HG03025 (cell line): ENCODE measurements at regions not wholly inside any gene's neighbourhood (a gene's known extent, or its start where the extent isn't known, plus 50 kb on each side); places are given as distances from the start of the nearest gene placed in this dataset.
"Not testable (repeated sequence)": the region's sequence is repeated elsewhere in the genome, so short reads cannot be mapped to it uniquely, and the experiment has no call there.

Source experiments
- ATAC-seq: cut with Tn5 transposase; IDR thresholded peaks from one replicate; pipeline ENCODE4 v1.9.1; 2021; ENCODE audit warnings: mild to moderate bottlenecking, moderate library complexity; ENCODE audit not compliant: unreplicated experiment, low FRiP score

- ATAC-seq = no peak
Observed at GRCh38 chr14:41130274-41130673, 476.4 kb upstream of the LRFN5 start.

- ATAC-seq = no peak
Observed at GRCh38 chr14:41120402-41120801, 486.3 kb upstream of the LRFN5 start.

- ATAC-seq = no peak
Observed at GRCh38 chr14:41096131-41096530, 510.5 kb upstream of the LRFN5 start.

GRCh38 chr14:41087056-41087455 lies 519.6 kb upstream of the LRFN5 start:
- no peak for ATAC-seq

GRCh38 chr14:41073544-41073943 lies 533.1 kb upstream of the LRFN5 start:
- ATAC-seq = no peak

GRCh38 chr14:41072776-41073175 lies 533.9 kb upstream of the LRFN5 start:
- ATAC-seq = no peak

GRCh38 chr14:41071351-41071750 lies 535.3 kb upstream of the LRFN5 start:
- ATAC-seq = no peak

GRCh38 chr14:41062826-41063225 lies 543.9 kb upstream of the LRFN5 start:
- ATAC-seq = no peak

GRCh38 chr14:41055589-41055988 lies 551.1 kb upstream of the LRFN5 start:
- ATAC-seq = no peak

GRCh38 chr14:41051801-41052200 lies 554.9 kb upstream of the LRFN5 start:
- no peak for ATAC-seq

GRCh38 chr14:41047763-41048162 lies 558.9 kb upstream of the LRFN5 start:
- no peak for ATAC-seq

GRCh38 chr14:41037388-41037787 lies 569.3 kb upstream of the LRFN5 start:
- no peak for ATAC-seq

- no peak for ATAC-seq
Observed at GRCh38 chr14:41034969-41035368, 571.7 kb upstream of the LRFN5 start.

GRCh38 chr14:41022932-41023331 lies 583.7 kb upstream of the LRFN5 start:
- no peak for ATAC-seq

- ATAC-seq = no peak
Observed at GRCh38 chr14:41016213-41016612, 590.5 kb upstream of the LRFN5 start.

- no peak for ATAC-seq
Observed at GRCh38 chr14:41000350-41000749, 606.3 kb upstream of the LRFN5 start.

- ATAC-seq = no peak
Observed at GRCh38 chr14:40989260-40989659, 617.4 kb upstream of the LRFN5 start.

- no peak for ATAC-seq
Observed at GRCh38 chr14:40987481-40987880, 619.2 kb upstream of the LRFN5 start.

- no peak for ATAC-seq
Observed at GRCh38 chr14:40986655-40987054, 620.0 kb upstream of the LRFN5 start.

GRCh38 chr14:40985584-40985983 lies 621.1 kb upstream of the LRFN5 start:
- ATAC-seq = no peak

- ATAC-seq = no peak
Observed at GRCh38 chr14:40983604-40984003, 623.1 kb upstream of the LRFN5 start.

GRCh38 chr14:40981247-40981646 lies 625.4 kb upstream of the LRFN5 start:
- ATAC-seq = no peak

- ATAC-seq = not testable (repeated sequence)
Observed at GRCh38 chr14:40960257-40960656, 646.4 kb upstream of the LRFN5 start.
